Left ventricle myocardium superior (tissue), 1 donor: ENCODE measurements at regions not wholly inside any gene's neighbourhood (a gene's known extent, or its start where the extent isn't known, plus 50 kb on each side); places are given as distances from the start of the nearest gene placed in this dataset.
A peak's percentile ranks its signal among the peaks of the same experiment; 100 is the strongest.
"Not testable (repeated sequence)": the region's sequence is repeated elsewhere in the genome, so short reads cannot be mapped to it uniquely, and the experiment has no call there.

Experiments
- ATAC-seq: fragments of 200-7000 bp; cut with Tn5 transposase; one replicate; pipeline ENCODE4 v1.9.1; 2020; ENCODE audit warnings: mild to moderate bottlenecking, moderate library complexity
- DNase-seq: peaks from one replicate; pipeline ENCODE4 v3.0.0-alpha.2; 2020
- intact Hi-C: fragments of 100-400 bp; cut with micrococcal nuclease; formaldehyde crosslinking; loops from one replicate; pipeline ENCODE4 v1.11.0; 2022
- donor health status: DM: no; HTN: yes; CAD: no; lungs with severe emphysema.

DNA sequence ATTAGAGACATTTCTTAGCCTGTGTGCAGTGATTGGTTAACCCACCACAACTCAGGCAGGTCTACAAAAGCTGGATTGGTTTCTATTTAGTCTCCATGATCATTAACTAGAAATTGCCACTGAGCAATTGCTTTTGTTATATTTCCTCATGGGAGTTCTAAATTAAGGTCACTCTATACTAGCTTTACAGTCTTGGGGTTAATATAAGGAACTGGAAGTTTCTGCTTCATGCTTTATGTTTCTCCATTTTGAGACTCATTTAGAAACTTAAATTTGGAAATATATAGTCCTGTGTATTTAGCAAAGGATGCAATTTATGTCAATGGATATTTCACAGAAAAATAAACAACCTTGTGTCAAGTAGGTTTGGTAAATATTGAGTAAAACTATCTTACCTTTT, 137.5 kb downstream of the HLX start:
- intact Hi-C loops = no loop called here
- DNase-seq (no peak), ATAC-seq (no peak)

DNA sequence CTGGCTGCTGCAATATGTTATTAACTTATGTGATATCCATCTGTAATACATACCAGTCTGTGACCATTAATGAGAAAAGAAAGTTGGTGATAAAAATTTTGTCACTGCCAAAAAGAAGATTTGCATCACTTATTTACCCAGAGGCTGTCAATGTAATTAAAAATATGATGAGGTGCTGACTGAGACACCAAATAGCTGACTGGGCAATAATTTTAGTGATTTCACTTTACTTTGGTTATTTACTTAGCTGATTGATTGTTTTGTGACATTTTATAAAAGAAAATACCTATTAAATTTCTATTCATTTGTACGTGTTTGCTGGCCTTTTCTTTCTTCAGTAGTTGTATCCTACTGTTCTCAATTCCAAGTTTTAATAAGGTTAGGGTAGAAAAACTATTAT, 139.2 kb downstream of the HLX start:
- intact Hi-C loops = no loop called here
- DNase-seq = no peak

DNA sequence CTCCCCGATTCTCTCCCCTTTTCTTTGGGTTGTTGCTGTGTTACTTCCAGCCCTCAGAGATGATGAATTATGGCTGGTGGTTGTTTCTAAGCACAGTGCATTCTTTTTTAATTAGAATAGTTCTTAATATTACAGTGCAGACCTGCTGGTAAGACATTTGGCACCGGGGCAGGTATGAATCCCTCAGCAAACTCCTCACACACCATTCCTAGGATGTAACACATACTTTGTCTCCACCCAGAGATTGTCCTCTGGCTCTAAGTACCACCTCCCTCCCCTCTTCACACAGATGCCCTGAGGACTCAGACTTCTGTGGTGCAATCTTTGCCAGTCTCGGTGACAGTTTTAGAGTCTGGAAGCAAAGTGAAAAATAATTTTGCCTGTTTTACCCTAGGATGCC, 143.1 kb downstream of the HLX start:
- intact Hi-C loops = no loop called here
- no peak for DNase-seq
- no peak for ATAC-seq

More for the DNA sequence above, 139.2 kb downstream of the HLX start:
- ATAC-seq = no peak

DNA sequence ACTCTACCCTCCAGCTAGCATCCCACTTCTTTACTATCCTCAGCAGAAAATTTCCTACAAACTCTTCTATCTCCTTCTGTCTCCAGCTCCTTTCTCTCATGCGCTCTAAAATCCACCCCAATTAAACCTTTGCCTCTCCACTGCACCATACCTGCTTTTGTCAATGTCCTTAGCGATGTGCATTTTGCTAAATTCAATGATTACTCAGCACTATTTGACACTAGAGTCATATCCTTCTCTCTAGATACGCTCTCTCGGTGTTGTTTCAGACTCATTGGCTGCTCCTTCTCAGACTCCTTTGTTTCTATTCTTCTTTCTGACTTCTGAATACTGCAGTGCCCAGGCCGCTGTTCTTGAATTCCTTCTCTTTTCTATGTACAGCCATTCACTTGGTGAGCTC, 144.2 kb downstream of the HLX start:
- DNase-seq (no peak), ATAC-seq (no peak)
- intact Hi-C loops = no loop called here

DNA sequence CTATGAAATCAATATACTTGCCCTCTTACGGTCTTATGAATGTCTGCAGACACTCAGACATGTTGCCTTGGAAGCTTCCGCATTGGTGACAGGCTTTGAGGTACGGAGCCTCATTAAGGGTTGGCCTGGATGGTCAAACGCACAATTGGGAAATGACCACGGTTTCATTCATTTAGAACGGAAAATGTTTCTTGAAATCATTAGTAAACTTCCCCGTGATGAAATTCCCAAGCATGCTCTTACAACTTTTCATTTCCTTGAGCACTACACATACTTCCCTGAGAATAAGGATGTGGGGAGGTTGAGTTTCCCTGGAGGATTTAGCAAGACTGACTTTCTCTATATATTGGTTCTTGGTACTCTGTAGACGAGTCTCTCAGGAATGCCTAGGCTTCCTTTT, 146.3 kb downstream of the HLX start:
- no peak for ATAC-seq
- DNase-seq = no peak
- intact Hi-C loops = no loop called here

DNA sequence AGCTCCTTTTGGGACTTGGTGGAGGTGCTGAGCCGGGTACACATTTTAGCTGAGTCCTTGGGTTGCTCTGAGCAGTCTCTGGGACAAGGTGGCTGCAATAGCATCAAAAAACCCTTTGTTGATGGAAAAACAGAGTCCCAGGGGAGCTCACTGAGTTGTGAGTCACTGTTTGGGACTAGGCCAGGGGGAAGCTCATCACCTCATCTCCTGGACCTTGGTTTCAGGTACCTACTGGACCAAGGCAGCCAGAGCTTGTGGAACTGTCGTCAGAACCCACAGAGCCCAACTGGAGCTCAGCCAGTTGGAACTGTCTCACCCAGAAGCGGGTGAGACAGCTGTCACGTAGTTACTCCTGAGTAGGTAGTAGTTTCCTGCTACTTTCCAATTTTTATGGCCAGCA, 146.7 kb downstream of the HLX start:
- ATAC-seq (no peak), DNase-seq (no peak)
- intact Hi-C loops = no loop called here

DNA sequence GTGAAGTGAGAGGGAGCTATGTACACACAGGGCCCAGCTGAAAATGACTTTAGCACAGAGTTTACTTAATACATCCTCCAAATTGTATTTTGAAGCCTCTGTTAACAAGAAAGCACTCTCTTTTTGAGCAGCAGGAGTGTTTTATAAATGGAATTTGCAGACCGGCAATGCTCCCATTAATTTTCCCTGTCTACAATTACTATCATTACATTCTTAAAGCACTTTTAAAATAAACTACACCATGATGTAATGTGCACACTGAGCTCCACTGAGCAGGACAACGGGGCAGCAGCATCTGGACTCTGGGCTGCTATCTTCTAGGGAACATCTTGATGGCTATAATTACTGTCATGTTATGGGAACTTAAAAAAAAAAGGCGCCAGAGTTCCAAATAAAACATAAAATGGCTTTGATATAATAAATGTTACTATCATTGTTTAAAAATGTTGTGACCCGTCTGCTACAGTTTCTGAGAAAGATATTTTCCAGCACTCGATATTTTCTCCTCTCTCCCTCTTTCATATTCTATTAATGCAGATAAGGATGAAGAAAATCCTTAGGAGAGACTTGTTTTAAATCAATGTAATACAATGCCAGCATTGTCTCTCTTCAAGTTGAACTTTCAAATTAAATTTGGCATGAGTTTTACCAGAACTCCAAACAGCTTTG, 150.9 kb downstream of the HLX start:
- intact Hi-C loops = no loop called here
- DNase-seq = no peak
- peak; percentile 68 for ATAC-seq

DNA sequence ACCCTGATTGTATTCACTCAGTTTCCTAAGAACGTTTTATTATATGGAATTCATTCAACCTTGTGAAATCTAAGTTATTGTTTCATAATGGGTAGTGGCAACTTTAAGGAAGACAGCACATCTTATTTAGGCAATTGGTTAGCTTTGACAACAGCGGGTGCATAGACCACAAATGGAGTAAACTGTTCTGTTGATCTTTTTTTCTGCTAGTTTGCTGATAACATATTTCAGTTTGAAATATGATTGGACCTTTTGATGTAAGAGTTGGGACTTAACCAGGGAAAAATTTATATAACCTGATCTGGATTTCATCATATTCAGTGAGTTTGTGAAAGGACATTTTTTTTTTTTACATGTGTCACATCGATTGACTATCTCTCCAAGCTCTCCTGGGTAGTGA, 151.7 kb downstream of the HLX start:
- DNase-seq (no peak), ATAC-seq (no peak)
- intact Hi-C loops = no loop called here

DNA sequence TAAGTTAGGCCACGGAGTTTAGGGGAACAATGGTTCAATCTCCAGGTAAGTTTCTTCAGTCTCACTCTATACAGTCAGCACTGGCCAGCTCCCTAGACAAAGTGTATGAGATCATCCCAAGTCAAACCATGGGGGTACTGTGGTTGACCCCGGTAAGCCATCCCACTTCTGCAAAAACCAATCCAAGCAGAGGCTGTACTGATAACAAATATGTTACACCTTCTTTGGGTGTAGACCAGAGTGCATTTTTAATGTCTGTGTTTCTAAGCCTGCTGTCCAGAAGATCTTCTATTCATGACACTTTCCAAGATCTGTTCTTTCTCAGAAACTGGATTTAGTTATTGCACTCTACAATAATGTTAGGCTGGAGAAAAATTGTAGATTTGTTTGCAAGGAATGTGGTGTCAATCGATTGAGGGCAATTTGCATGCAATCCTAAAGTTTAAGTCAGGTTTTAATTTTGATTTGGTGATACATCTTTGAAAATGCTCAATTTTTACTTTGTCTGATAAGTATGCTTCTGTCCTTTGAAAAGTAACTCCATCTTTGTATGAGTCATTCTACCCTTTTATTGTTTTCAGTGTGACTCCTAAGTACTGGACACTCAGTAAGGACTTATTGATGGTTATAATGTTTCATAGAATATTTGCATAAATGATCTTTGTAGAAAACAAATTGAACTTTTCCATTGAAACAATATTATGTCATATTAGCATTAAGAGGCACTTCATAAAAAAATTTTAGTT, 152.4 kb downstream of the HLX start:
- intact Hi-C loops = no loop called here
- no peak for ATAC-seq
- no peak for DNase-seq

DNA sequence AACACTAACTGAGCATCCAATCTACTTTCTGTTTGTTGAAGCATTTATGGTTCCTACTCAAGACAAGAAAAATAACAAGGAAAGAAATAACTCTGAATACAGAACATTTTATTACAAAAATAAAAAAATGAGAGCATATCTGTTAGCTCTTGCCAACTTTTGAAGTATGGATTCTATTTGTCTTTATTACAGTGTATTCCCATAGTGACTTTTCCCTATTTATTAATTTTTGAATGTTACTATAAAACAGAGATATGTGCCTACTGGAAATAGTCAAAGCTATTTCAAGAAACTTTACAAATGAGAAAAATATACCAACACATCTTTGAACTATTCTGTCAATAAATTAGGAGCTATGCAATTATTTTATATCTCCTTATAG, 153.0 kb downstream of the HLX start:
- DNase-seq (no peak), ATAC-seq (no peak)
- intact Hi-C loops = no loop called here

DNA sequence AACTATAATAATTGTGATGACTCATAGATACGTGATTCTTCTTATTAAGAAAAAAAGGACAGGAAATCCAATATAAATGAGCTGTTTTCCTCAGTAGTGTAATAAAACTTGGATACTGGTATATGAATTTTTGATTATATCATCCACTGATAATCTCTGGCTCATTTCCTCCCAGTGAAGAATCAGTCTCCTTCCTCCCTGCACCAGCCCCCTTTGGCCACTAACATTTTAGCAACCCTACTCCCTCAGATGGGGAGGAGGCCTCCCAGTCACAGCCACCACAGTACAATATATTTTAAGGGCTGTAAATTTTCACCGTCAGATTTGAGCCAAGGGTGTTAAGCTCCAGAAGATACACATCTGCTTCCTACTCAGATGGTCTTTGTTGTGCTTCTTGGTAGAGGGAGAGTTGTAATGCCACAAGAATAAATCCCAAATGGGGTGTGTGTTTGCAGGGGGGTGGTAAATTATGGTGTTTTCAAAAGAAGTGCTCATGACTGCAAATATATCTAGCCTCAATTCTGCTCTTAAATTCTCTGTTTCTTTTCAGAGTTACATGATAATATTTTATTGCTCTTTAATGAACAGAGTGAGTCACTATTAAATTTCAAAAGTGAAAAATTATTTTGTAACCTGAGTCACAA, 153.5 kb downstream of the HLX start:
- DNase-seq = no peak
- ATAC-seq = peak; percentile 49
- intact Hi-C loops = no loop called here

DNA sequence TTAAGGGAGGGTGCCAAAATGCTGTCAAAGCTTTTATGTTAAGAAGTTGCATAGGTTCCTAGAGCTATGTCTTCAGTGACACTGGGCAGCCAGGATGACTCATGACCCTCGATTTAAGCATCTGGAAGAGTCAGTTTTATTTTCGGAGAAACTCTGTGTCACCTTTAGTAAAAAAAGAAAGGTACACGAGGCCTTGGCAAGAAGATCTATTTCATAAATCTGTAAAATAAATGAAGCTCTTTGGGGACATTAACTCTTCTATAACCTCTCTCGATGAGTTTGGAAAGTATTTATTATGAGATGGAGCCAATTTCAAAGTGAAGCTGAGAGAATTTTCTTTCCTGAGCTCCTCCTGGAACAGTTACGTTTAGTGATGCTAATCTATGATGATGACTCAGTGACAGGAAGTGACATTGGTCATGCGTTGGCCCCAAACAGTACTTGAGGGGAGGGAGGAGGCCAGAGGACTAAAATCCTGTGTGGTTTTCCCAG, 156.5 kb downstream of the HLX start:
- DNase-seq (no peak), ATAC-seq (no peak)
- intact Hi-C loops = no loop called here

DNA sequence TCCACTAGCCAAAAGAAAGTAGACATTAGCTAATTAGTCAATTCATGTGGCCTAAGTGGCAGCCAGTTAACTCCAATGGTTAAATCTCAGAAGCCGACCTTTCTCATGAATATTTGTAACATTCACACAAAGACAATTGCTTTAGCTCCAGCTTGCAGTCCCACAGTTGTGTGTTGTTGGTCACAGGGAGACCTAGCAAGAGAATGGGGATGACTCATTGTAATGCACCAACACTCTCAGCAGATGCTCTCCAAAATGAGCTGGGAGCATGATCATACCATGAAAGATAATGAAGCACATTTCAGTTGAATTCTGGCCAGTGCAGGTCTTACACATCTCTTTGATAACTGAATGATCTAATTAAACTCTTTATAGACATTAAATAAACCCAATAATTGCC, 160.4 kb downstream of the HLX start:
- ATAC-seq (no peak), DNase-seq (no peak)
- intact Hi-C loops = no loop called here

DNA sequence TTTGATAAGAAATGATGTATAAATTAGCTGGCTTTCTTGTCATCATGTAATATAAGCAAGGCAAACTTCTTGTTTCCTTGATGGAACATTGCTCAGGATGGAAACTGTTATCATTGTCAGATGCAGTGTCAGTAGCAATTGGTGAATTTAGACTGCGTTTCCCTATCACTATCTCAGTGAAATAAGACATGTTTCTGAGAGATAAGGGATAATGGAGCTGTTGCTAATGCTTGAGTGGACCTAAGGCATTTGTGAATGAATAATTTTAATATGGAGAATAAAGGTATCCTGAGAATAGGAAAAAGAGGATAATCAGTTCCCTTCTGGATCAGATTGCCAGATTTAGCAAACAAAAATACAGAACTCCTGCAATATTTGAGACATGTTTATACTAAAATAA, 160.9 kb downstream of the HLX start:
- no peak for ATAC-seq

DNA sequence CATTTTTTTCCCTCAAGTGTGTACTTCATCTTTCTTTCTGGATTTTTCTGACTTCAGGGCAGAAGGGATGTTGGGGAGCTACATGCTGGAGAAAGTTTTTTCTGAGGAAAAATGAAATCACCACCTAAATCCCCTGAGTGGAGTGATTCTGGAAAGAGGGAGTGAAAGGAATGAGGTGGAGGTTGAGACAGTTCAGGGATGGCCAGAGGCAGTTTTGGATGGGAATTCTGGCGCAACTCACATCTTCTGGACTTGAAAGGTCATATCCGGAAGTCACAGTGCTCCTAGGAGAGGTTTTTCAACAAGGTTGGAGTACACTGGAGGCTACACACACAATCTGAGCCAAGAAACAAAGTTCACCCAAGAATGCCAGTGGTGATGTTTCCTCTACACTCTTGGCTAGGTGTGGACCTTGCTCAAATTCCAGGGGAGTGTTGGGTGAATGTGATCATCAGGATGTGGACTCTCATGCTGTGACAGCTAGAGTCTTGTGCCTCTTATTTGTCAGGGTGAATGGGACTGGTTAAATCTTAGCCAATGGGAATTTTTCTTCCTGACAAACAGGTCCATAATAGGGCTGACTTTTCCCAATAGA, 161.5 kb downstream of the HLX start:
- ATAC-seq = peak; percentile 69

More for the DNA sequence above, 160.9 kb downstream of the HLX start:
- no peak for DNase-seq
- intact Hi-C loops = no loop called here

DNA sequence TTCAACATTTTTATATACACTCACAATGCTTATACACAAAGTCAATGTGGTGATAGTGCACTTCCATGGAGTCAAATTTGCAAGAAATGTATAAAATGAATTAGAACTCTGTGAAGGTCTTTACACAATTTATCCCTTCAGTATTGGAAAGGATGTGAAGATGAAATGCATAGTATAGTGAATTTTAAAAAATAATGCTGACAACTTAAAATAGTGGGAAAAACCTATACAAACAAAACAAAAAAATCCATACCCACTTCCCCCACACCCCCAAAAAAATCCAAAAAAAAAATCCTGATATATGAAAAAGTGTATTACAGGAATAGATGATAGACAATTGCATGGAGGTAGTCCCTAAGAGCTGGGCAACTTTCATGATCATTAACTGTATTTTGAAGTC, 165.3 kb downstream of the HLX start:
- DNase-seq (no peak), ATAC-seq (no peak)
- intact Hi-C loops = no loop called here

More for the DNA sequence above, 161.5 kb downstream of the HLX start:
- no peak for DNase-seq
- intact Hi-C loops = no loop called here

DNA sequence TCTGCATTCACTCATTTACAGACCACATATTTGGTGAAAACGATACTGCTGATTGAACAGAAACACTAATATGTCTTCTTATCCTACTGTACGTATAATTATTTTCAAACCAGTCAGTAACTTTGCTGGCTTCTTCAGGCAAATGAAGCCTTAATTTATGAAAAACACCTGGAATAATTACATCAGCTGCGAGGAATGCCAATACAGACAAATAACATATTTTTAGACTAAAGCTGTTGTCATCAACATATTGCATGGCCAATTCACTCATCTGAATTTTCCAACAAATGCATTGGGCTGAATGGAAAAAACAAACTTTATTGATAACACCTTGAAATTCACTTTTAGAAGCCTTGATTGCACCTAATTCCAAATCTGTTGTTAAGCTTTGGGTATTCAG, 165.9 kb downstream of the HLX start:
- ATAC-seq (no peak), DNase-seq (no peak)
- intact Hi-C loops = no loop called here

DNA sequence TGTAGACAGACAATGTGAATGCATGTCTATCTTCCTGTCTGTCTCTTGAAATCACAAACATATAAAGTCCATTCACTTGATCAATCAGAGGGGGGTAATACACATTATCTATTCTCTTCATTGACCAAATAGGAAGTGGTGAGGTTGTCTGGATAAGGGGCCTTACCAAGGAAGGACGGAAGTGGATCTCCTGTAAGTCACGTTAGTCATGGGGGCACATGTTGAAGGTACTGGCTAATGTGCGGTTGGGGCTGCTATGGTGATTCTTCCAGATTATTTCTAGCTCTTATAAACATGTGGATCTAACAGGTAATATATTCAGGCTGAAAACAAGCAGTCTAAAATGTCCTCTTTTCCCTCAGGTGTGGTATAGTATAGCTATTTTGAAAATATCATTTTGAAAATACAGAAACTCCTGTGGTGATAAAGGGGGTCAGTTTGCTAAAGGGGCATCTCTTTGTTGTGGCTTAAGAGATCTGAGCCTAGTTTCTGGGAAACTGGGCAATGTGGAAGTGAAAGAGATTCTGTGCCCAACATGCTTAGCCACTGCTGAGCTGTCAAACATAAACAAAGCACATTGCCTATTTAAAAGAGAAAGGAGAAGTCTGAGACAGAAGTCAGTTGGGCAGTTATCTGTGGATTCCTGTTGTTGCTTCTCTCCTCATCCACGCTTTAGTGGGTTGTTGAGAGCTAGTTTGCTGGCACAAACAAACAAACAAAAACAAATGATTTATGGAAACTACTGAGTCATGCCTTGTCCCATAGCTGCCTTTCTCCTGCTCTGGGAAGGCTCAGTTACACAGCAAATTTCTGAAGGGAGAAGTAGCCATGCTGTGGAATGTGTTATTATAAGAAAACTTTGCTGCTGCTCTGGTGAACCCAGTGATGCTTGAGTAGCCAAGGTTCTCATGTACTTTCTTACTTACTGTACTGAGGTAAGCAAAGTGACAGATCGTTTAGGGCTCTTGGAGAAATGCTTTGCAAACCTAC, 166.9 kb downstream of the HLX start:
- DNase-seq (no peak), ATAC-seq (peak; percentile 57)
- intact Hi-C loops = no loop called here

DNA sequence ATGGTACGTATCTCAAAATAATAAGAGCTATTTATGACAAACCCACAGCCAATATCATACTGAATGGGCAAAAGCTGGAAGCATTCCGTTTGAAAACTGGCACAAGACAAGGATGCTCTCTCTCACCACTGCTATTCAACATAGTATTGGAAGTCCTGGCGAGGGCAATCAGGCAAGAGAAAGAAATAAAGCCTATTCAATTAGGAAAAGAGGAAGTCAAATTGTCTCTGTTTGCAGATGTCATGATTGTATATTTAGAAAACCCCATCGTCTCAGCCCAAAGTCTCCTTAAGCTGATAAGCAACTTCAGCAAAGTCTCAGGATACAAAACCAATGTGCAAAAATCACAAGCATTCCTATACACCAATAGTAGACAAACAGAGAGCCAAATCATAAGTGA, 172.1 kb downstream of the HLX start:
- intact Hi-C loops, ATAC-seq, DNase-seq: not testable (repeated sequence)
